ENCODE measurements at regions not wholly inside any gene's neighbourhood (a gene's known extent, or its start where the extent isn't known, plus 50 kb on each side); places are given as distances from the start of the nearest gene placed in this dataset.

- Histone ChIP-seq H3K4me3 (ENCODE audit: low read depth in 2 of 2, low read length in 2 of 2) (no peak overlapping the region), H3K9me3 (ENCODE audit: control insufficient read depth, insufficient read depth, low read depth, low read length) (no peaks in the 10 kb centered on the region), H3K36me3 (ENCODE audit: control insufficient read depth, insufficient read depth, low read length) (no peaks in the 10 kb centered on the region), H3K27ac (ENCODE audit: low read length) (no peak overlapping the region), H3K4me1 (ENCODE audit: control insufficient read depth, insufficient read depth, low read length) (no peaks in the 10 kb centered on the region), H3K27me3 (ENCODE audit: control insufficient read depth, insufficient read depth, low read length) (no peaks in the 10 kb centered on the region)
- ChIA-PET CTCF (interaction anchor here (0.6 kb wide), 1 partner anchor 74 kb away, joined by 3 read pairs; no protein-coding TSS in a partner anchor), POLR2A (no interaction called here)
- TF ChIP-seq, protein P1, sequence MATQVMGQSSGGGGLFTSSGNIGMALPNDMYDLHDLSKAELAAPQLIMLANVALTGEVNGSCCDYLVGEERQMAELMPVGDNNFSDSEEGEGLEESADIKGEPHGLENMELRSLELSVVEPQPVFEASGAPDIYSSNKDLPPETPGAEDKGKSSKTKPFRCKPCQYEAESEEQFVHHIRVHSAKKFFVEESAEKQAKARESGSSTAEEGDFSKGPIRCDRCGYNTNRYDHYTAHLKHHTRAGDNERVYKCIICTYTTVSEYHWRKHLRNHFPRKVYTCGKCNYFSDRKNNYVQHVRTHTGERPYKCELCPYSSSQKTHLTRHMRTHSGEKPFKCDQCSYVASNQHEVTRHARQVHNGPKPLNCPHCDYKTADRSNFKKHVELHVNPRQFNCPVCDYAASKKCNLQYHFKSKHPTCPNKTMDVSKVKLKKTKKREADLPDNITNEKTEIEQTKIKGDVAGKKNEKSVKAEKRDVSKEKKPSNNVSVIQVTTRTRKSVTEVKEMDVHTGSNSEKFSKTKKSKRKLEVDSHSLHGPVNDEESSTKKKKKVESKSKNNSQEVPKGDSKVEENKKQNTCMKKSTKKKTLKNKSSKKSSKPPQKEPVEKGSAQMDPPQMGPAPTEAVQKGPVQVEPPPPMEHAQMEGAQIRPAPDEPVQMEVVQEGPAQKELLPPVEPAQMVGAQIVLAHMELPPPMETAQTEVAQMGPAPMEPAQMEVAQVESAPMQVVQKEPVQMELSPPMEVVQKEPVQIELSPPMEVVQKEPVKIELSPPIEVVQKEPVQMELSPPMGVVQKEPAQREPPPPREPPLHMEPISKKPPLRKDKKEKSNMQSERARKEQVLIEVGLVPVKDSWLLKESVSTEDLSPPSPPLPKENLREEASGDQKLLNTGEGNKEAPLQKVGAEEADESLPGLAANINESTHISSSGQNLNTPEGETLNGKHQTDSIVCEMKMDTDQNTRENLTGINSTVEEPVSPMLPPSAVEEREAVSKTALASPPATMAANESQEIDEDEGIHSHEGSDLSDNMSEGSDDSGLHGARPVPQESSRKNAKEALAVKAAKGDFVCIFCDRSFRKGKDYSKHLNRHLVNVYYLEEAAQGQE (IDR thresholded peaks at IDR 0.05; ENCODE audit: insufficient read depth in 1 of 2, low read depth in 2 of 2, low read length in 1 of 2) = no peak
- TF ChIP-seq TCF7L2 (IDR thresholded peaks at IDR 0.05; ENCODE audit: low read depth, low read length) = no peak
- no peak for DNase-seq (ENCODE audit: low read depth, low spot score)
- no peak for ATAC-seq
- in situ Hi-C loops (cut with HindIII; ENCODE audit: low pct_unique_long_range_greater_than_20kb, low sequenced_read_pairs) (no loop called here), intact Hi-C loops (cut with micrococcal nuclease; ENCODE audit: unreplicated experiment) (no loop called here)
- BruUV-seq (replicated peaks) = no TSS peak
These were observed 98.6 kb downstream of the NAV1 start for GRCh38 chr1:201637282-201638079.

DNA sequence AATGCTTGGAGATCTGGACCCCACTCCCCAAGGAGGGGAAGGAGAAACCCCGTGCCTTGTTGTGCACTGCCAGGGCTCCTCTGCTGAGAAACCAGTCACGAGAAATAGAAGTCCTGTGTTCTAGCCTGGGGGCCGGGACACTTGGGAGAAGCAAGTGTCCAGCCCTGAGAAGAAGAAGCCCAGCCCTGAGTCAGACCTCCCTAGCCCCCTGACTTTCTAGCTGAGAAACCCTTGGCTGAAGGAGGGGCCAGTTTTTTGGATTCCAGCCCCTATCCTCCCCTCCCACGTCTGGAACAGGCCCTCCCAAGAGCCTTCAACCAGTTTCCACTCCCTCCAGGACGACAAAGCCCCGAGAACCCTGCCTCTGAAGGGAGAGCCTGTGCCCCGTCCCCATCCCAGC lies 100.5 kb downstream of the NAV1 start:
- ATAC-seq = no peak
- intact Hi-C loops (cut with micrococcal nuclease; ENCODE audit: unreplicated experiment) = no loop called here
- H3K27me3 ChIP-seq (ENCODE audit: control insufficient read depth, insufficient read depth, low read length) = no peaks in the 10 kb centered on the region
- no peak for DNase-seq (ENCODE audit: low read depth, low spot score)
- in situ Hi-C loops (cut with HindIII; ENCODE audit: low pct_unique_long_range_greater_than_20kb, low sequenced_read_pairs) = no loop called here
- POLR2A ChIA-PET = no interaction called here
- TF ChIP-seq, protein P1 (IDR thresholded peaks at IDR 0.05; ENCODE audit: insufficient read depth in 1 of 2, low read depth in 2 of 2, low read length in 1 of 2) = no peak
- TF ChIP-seq TCF7L2 (IDR thresholded peaks at IDR 0.05; ENCODE audit: low read depth, low read length) (no peak), SIN3A (IDR thresholded peaks at IDR 0.05; ENCODE audit: borderline replicate concordance, insufficient read depth, low read depth, low read length) (no peak), POLR2AphosphoS5 (IDR thresholded peaks at IDR 0.05; ENCODE audit: low read depth, low read length) (no peak)
- TF ChIP-seq, protein P2, sequence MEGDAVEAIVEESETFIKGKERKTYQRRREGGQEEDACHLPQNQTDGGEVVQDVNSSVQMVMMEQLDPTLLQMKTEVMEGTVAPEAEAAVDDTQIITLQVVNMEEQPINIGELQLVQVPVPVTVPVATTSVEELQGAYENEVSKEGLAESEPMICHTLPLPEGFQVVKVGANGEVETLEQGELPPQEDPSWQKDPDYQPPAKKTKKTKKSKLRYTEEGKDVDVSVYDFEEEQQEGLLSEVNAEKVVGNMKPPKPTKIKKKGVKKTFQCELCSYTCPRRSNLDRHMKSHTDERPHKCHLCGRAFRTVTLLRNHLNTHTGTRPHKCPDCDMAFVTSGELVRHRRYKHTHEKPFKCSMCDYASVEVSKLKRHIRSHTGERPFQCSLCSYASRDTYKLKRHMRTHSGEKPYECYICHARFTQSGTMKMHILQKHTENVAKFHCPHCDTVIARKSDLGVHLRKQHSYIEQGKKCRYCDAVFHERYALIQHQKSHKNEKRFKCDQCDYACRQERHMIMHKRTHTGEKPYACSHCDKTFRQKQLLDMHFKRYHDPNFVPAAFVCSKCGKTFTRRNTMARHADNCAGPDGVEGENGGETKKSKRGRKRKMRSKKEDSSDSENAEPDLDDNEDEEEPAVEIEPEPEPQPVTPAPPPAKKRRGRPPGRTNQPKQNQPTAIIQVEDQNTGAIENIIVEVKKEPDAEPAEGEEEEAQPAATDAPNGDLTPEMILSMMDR (IDR thresholded peaks at IDR 0.05) = no peak
- H3K27ac ChIP-seq (ENCODE audit: low read length) = no peak overlapping the region
- no TSS peak for BruUV-seq (replicated peaks)
- H3K4me1 ChIP-seq (ENCODE audit: control insufficient read depth, insufficient read depth, low read length) = no peaks in the 10 kb centered on the region
- CTCF ChIA-PET = no interaction called here
- no peaks in the 10 kb centered on the region for H3K36me3 ChIP-seq (ENCODE audit: control insufficient read depth, insufficient read depth, low read length)
- no peaks in the 10 kb centered on the region for H3K9me3 ChIP-seq (ENCODE audit: control insufficient read depth, insufficient read depth, low read depth, low read length)
- no peak overlapping the region for H3K4me3 ChIP-seq (ENCODE audit: low read depth in 2 of 2, low read length in 2 of 2)
